BJ (cell line): ENCODE measurements at regions not wholly inside any gene's neighbourhood (a gene's known extent, or its start where the extent isn't known, plus 50 kb on each side); places are given as distances from the start of the nearest gene placed in this dataset.

ENCODE experiments used
- CTCF ChIA-PET: fragments of 350-600 bp; formaldehyde crosslinking; extraction: SDS; loops from one replicate; lab custom pipeline; 2021; ENCODE audit warnings: antibody characterized with exemption, inconsistent platforms; lab: Yijun Ruan, JAX
- POLR2A ChIA-PET: fragments of 300-600 bp; sonication (Branson Sonifier 250); formaldehyde crosslinking; extraction: SDS; loops from one replicate; lab custom pipeline; 2021; ENCODE audit warnings: antibody characterized with exemption; lab: Charles Lee
- DNase-seq: peaks from one replicate; pipeline ENCODE4 v3.0.0-alpha.2; 2011; ENCODE audit warnings: low read depth
- H3K27me3 ChIP-seq: 2 replicates; pipeline ENCODE4 v1.6.0; 2011; ENCODE audit warnings: low read length; ENCODE audit not compliant: control insufficient read depth, insufficient read depth
- H3K36me3 ChIP-seq: 2 replicates; pipeline ENCODE4 v1.5.1; 2011; ENCODE audit warnings: low read length; ENCODE audit not compliant: control insufficient read depth, insufficient read depth
- H3K4me3 ChIP-seq: 2 replicates; pipeline ENCODE4 v1.5.1; 2011; ENCODE audit warnings: low read depth, mild to moderate bottlenecking, control low read depth, low read length
- CTCF ChIP-seq: IDR thresholded peaks from 2 replicates; pipeline ENCODE4 v1.5.1; 2011; ENCODE audit warnings: low read depth, mild to moderate bottlenecking, control low read depth, inconsistent platforms, low read length, moderate library complexity; ENCODE audit not compliant: insufficient read depth

GRCh38 chr3:124625074-124625473 lies 105.2 kb upstream of the UMPS start:
- no peak for TF ChIP-seq CTCF
- ChIA-PET POLR2A (no interaction called here), CTCF (no interaction called here)
- Histone ChIP-seq H3K27me3 (no peaks in the 10 kb centered on the region), H3K4me3 (no peak overlapping the region), H3K36me3 (no peaks in the 10 kb centered on the region)
- DNase-seq = no peak

GRCh38 chr3:124627501-124627908 lies 102.7 kb upstream of the UMPS start:
- ChIA-PET POLR2A (no interaction called here), CTCF (no interaction called here)
- no peak for TF ChIP-seq CTCF
- H3K36me3 ChIP-seq = no peaks in the 10 kb centered on the region
- DNase-seq = no peak
- no peak overlapping the region for H3K4me3 ChIP-seq
- H3K27me3 ChIP-seq = peaks cover 3% of the 10 kb centered on the region; the same call in 1 of the 2 replicates

GRCh38 chr3:124628863-124629262 lies 101.4 kb upstream of the UMPS start:
- Histone ChIP-seq H3K27me3 (peaks cover 3% of the 10 kb centered on the region; the same call in 1 of the 2 replicates), H3K36me3 (no peaks in the 10 kb centered on the region), H3K4me3 (no peak overlapping the region)
- POLR2A ChIA-PET = no interaction called here
- no peak for TF ChIP-seq CTCF
- DNase-seq = no peak
- CTCF ChIA-PET = interaction anchor here (0.6 kb wide), 1 partner anchor 27 kb away, joined by 4 read pairs; no protein-coding TSS in a partner anchor

GRCh38 chr3:124629497-124629896 lies 100.8 kb upstream of the UMPS start:
- POLR2A ChIA-PET = no interaction called here
- peaks cover 3% of the 10 kb centered on the region; the same call in 1 of the 2 replicates for H3K27me3 ChIP-seq
- H3K4me3 ChIP-seq = no peak overlapping the region
- TF ChIP-seq CTCF = no peak
- no peaks in the 10 kb centered on the region for H3K36me3 ChIP-seq
- no peak for DNase-seq
- CTCF ChIA-PET = interaction anchor here (0.6 kb wide), 1 partner anchor 28 kb away, joined by 4 read pairs; no protein-coding TSS in a partner anchor

GRCh38 chr3:124630960-124631359 lies 99.3 kb upstream of the UMPS start:
- TF ChIP-seq CTCF = no peak
- Histone ChIP-seq H3K36me3 (no peaks in the 10 kb centered on the region), H3K4me3 (no peak overlapping the region), H3K27me3 (peaks cover 3% of the 10 kb centered on the region; the same call in 1 of the 2 replicates)
- ChIA-PET POLR2A (no interaction called here), CTCF (interaction anchor here (1.2 kb wide), 1 partner anchor 58 kb away, joined by 3 read pairs; no protein-coding TSS in a partner anchor)
- no peak for DNase-seq
